GM13977 (cell line): ENCODE measurements at regions not wholly inside any gene's neighbourhood (a gene's known extent, or its start where the extent isn't known, plus 50 kb on each side); places are given as distances from the start of the nearest gene placed in this dataset.

Source experiments
- DNase-seq: peaks from one replicate; pipeline ENCODE4 v3.0.0; 2012; ENCODE audit warnings: low spot score
- CTCF ChIP-seq: IDR thresholded peaks from 2 replicates; pipeline ENCODE4 v1.5.1; 2012; ENCODE audit warnings: mild to moderate bottlenecking, control low read depth; ENCODE audit not compliant: insufficient read depth; ENCODE audit errors: extremely low read depth, missing control alignments
- in situ Hi-C: fragments of 300-500 bp; cut with MboI; formaldehyde crosslinking; loops from one replicate; pipeline ENCODE4 v1.12.0; 2022; ENCODE audit warnings: low sequenced_read_pairs, low pct_unique_long_range_greater_than_20kb, mixed read lengths, inconsistent platforms; ENCODE audit not compliant: unreplicated experiment

GRCh38 chr20:61066526-61066925 lies 185.5 kb upstream of the CDH4 start:
- no peak for DNase-seq
- TF ChIP-seq CTCF = no peak
- in situ Hi-C loops = no loop called here

- no peak for DNase-seq
- no peak for TF ChIP-seq CTCF
- in situ Hi-C loops = no loop called here
Measured at GRCh38 chr20:61067221-61067620, 184.8 kb upstream of the CDH4 start.

GRCh38 chr20:61072398-61072797 lies 179.7 kb upstream of the CDH4 start:
- in situ Hi-C loops = no loop called here
- no peak for DNase-seq

GRCh38 chr20:61073376-61073775 lies 178.7 kb upstream of the CDH4 start:
- in situ Hi-C loops = no loop called here
- no peak for TF ChIP-seq CTCF
- DNase-seq = no peak

More at GRCh38 chr20:61072398-61072797, 179.7 kb upstream of the CDH4 start:
- TF ChIP-seq CTCF = no peak

GRCh38 chr20:61082720-61083119 lies 169.3 kb upstream of the CDH4 start:
- DNase-seq = no peak
- no peak for TF ChIP-seq CTCF
- in situ Hi-C loops = no loop called here

- TF ChIP-seq CTCF = no peak
- no peak for DNase-seq
- in situ Hi-C loops = no loop called here
Measured at GRCh38 chr20:61083431-61083830, 168.6 kb upstream of the CDH4 start.

- DNase-seq = no peak
- TF ChIP-seq CTCF = no peak
- in situ Hi-C loops = no loop called here
Measured at GRCh38 chr20:61086031-61086430, 166.0 kb upstream of the CDH4 start.
